ENCODE measurements at regions not wholly inside any gene's neighbourhood (a gene's known extent, or its start where the extent isn't known, plus 50 kb on each side); places are given as distances from the start of the nearest gene placed in this dataset.

DNA sequence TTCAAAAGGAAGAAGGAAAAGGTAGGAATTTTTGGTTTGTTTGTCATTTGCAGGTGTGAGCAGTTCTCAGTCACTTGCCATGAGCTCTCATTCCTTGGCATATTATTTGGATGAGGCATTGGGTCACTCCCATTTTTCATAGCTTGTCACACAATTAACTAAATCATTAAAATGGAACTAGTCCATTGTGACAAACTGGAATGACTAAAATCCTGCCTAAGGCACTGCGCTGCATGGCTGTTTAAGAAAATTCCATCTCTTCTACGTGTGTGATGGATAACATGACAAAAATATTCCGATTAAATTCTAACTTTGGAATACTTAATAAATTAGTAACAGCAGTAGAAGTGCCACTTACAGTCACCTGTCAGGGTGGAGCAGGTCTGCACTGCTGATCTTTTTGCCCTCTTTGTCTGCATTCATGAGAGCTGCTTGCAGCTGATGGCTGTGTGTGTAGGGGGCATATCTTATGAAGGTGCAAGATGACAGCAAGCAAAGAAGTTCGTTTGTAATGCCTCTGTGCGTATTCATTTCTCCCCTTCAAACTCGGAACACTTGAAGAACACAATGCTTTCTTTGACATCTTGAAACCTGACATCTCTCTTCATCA is 1292.6 kb upstream of the MAP3K7 start:
- no peak for DNase-seq

GRCh38 chr6:91877994-91878393 is 1291.1 kb upstream of the MAP3K7 start:
- no peak for DNase-seq

DNA sequence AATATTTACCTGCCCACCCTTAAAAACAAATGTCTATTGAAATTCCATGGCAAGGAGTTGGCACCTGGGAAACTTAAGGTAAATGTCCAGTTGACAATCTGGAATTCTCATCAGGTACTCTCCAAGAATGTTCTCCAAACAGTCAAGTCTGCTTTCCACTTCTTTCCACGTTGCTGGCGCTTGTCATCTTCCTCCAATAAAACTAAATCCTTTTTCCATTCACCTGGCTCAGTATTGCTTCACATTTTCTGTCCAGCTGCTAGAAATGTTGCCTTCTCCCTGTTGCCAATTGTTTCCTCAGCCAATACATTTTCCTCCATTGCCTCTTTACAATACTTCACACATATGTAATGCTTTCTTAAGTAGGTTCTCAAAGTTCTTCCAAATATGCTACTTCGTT is 1288.1 kb upstream of the MAP3K7 start:
- DNase-seq, result no peak

- DNase-seq, result no peak
Measured at GRCh38 chr6:91868539-91869202, 1281.8 kb upstream of the MAP3K7 start.

DNA sequence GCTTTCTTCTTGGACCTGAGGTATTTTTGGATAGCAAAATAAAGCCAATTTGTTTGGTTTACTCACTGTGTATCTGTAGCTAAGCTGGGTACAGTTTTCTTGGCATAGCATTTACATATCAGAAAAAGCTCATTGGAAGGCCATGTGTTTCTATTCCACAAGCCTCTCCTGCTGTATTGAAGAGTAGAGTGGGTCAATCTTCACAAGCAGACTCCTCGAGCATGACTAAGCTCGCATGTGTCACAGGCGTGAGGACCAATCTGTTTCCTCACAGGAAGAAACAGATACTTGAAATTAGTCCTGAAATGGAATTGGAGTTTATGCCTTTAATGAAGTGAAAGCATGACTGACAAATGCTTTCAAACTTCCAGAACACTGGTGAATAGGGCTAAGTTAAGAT is 1279.0 kb upstream of the MAP3K7 start:
- DNase-seq, result no peak

- no peak for DNase-seq
Measured at GRCh38 chr6:91864911-91865310, 1278.0 kb upstream of the MAP3K7 start.

GRCh38 chr6:91860541-91861335 is 1273.9 kb upstream of the MAP3K7 start:
- DNase-seq, result peak; percentile 3

DNA sequence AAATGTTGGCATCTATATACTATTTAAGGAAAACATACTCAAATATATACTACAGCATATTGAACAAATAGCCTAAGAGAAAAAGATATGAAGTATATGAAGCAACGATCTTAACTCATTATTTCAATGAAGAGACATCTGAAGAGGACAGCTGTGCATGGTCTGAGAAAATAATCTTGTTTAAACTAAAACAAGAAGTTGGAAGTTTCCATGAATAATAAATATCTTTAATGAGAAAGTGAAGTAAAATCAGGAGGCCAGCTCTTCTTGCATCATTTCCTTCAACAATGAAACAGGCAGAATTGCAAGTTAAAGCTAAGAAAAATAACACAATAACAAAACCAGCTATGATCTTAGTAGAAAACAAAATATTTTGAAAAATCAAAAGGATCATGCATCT is 1265.4 kb upstream of the MAP3K7 start:
- DNase-seq, result no peak

GRCh38 chr6:91834813-91835212 is 1247.9 kb upstream of the MAP3K7 start:
- no peak for DNase-seq

GRCh38 chr6:91827151-91827550 is 1240.3 kb upstream of the MAP3K7 start:
- no peak for DNase-seq

GRCh38 chr6:91826128-91826527 is 1239.3 kb upstream of the MAP3K7 start:
- no peak for DNase-seq

- DNase-seq, result peak; percentile 35
Measured at GRCh38 chr6:91824331-91824730, 1237.5 kb upstream of the MAP3K7 start.

DNA sequence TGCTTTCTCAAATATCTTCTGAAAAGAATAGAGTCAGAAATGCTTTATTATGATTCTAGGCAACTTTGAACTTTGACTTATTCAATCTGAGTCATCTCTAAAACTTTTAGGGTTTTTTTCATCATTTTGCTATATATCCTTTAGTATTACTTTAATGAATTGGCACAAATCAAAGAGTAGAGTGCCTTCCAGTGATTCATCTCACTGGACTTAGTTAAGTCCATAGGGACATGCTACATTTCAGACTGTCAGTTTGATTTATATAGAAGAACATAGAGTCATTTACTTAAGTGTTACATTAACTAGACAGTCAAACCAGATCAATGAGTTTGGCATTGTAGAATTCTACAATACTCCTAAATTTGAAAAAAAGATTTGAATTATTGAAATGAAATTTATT is 1235.7 kb upstream of the MAP3K7 start:
- DNase-seq, result peak; percentile 26

- DNase-seq, result no peak
Measured at GRCh38 chr6:91816335-91816734, 1229.5 kb upstream of the MAP3K7 start.

DNA sequence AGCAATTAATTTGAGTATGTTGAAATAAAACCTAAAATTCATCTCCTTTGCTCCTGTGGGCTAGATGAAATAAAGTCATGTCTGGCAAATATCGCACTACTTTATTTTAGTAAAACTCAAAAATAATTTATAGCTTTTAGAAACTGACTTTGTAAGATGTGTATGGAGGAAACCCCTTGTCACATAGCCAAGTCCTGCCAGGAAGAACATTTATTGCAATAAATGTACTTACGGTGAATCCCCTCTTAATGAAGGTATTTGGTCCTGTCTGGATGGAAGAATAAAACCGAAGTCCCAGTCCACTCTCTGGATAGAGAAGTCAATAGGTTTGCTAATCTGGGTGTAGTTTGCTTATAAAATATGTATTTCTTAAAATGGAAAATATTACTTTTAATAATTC is 1226.8 kb upstream of the MAP3K7 start:
- no peak for DNase-seq

- DNase-seq, result peak; percentile 1
Measured at GRCh38 chr6:91812596-91813274, 1225.9 kb upstream of the MAP3K7 start.

DNA sequence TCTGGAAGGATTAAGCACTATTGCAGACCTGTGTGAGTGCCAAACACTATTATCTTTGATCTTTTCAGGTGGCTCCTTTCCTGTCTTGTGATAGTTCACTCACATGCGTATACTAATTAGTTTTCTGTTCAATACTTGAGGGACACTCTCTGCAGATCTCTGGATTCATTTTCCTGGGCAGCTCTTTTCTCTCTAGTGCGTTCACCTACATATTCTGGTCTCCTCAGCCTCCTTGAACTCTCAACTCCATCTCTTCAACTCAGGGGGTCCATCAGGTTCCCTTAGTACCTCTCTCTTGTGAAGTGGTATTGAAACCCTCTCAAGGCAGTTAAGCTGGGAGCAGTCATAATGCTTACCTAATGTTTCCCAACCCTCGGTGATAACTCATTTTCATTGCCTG is 1218.1 kb upstream of the MAP3K7 start:
- no peak for DNase-seq

GRCh38 chr6:91802431-91802830 is 1215.6 kb upstream of the MAP3K7 start:
- no peak for DNase-seq

- no peak for DNase-seq
Measured at GRCh38 chr6:91796603-91797002, 1209.7 kb upstream of the MAP3K7 start.

DNA sequence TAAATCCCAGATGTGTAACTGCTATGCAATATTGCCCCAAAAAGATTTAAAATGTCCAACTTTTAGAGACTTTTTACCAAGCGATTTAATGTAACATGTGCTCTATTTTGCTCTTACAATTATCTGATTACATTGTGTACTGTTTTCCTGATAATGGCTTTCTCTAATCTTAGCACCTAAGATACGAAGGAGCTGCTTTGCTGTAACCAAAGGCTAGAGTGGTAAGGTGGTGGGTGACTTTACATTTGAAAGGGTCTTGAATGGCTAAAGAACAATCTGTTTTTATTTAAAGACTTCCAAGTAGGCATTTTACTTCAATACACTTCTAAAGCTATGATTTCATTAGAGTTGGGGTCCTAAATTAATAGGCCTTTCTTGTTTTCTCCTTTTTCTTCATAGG is 1201.6 kb upstream of the MAP3K7 start:
- no peak for DNase-seq

- no peak for DNase-seq
Measured at GRCh38 chr6:91786474-91787184, 1199.8 kb upstream of the MAP3K7 start.

DNA sequence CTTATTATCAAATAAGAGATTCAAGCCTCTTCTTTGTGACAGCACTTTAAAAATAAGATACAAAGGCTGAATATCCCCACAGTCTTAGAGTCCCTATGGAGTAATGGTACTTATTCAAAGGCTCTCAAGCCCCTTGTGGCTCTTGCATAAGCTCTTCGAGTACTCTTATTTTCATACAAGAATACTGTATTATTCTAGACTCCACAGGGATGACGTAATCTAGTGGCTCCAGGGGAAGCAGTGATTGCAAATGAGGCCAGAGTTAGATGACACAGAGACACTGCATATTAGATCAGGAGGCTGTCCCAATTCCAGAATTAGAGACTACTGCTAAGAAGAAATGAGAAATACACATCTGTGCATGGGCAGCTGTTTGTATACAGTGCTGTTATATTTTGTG is 1195.9 kb upstream of the MAP3K7 start:
- no peak for DNase-seq

DNA sequence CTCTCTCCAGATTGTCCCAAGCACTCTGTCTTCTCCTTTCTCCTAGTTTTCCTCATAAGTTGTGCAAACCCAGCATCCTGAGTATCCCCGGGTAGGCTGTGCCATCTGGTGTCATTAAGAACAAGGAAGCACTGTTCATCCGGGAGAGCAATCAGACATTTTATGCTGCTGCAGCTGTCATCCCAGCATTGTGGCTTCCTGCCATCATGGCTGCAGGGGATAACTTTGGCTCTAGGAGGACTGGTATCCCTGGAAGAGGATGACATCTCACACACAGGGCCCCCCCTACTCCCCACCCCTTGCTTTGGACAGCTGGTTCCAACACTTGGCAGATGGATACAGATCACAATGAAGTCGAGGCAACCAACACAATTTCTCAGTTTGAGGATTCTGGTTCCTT is 1195.1 kb upstream of the MAP3K7 start:
- no peak for DNase-seq

Measured in fibroblast of skin of back (primary cell).